Astrocyte of the cerebellum (primary cell): ENCODE measurements at regions not wholly inside any gene's neighbourhood (a gene's known extent, or its start where the extent isn't known, plus 50 kb on each side); places are given as distances from the start of the nearest gene placed in this dataset.

Experiments
- DNase-seq: peaks from one replicate; pipeline ENCODE4 v3.0.0-alpha.2; 2011; ENCODE audit warnings: low read depth
- H3K4me3 ChIP-seq: 2 replicates; pipeline ENCODE4 v1.5.1; 2011; ENCODE audit warnings: mild to moderate bottlenecking, low read depth, low read length, moderate library complexity
- in situ Hi-C: cut with HindIII; loops from 2 replicates; pipeline ENCODE4 v1.10.0; 2017; ENCODE audit warnings: low sequenced_read_pairs
- TF ChIP-seq, protein P1 (sequence below): IDR thresholded peaks from 2 replicates; pipeline ENCODE4 v1.5.1; 2012; ENCODE audit warnings: low read length, low read depth, moderate library complexity, mild to moderate bottlenecking; ENCODE audit errors: missing control alignments

DNA sequence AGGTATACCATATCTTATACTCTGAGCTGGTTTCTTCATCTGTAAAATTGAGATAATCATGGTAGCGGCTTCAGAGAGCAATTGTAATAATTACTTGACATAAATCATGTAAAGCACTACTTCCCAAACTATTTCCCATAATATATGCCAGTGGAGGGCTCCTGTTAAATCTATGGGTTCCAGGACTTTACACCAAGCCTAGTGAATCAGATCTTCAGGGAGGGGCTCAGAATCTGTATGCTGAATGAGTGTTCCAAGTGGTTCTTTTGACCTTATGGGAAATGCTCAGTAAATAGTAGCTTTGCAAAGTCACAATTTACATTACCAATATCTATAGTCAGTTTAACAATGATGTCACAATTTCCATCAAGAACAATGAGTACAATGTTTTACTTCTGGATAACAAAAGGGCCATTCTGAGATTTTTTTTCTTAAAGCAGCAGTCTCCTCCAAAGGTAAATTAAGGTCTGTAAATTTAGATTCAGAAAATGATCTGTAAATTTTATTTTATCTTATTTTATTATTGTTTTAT lies 50.9 kb upstream of the NLK start:
- in situ Hi-C loops = no loop called here
- TF ChIP-seq, protein P1, sequence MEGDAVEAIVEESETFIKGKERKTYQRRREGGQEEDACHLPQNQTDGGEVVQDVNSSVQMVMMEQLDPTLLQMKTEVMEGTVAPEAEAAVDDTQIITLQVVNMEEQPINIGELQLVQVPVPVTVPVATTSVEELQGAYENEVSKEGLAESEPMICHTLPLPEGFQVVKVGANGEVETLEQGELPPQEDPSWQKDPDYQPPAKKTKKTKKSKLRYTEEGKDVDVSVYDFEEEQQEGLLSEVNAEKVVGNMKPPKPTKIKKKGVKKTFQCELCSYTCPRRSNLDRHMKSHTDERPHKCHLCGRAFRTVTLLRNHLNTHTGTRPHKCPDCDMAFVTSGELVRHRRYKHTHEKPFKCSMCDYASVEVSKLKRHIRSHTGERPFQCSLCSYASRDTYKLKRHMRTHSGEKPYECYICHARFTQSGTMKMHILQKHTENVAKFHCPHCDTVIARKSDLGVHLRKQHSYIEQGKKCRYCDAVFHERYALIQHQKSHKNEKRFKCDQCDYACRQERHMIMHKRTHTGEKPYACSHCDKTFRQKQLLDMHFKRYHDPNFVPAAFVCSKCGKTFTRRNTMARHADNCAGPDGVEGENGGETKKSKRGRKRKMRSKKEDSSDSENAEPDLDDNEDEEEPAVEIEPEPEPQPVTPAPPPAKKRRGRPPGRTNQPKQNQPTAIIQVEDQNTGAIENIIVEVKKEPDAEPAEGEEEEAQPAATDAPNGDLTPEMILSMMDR = no peak
- no peak for DNase-seq
- no peak overlapping the region for H3K4me3 ChIP-seq
